GM19468 (cell line): ENCODE measurements at regions not wholly inside any gene's neighbourhood (a gene's known extent, or its start where the extent isn't known, plus 50 kb on each side); places are given as distances from the start of the nearest gene placed in this dataset.
"Not testable (repeated sequence)": the region's sequence is repeated elsewhere in the genome, so short reads cannot be mapped to it uniquely, and the experiment has no call there.

Experiments
- ATAC-seq: cut with Tn5 transposase; IDR thresholded peaks from one replicate; pipeline ENCODE4 v1.9.1; 2021; ENCODE audit warnings: mild to moderate bottlenecking, moderate library complexity, moderate number of reproducible peaks; ENCODE audit not compliant: unreplicated experiment; ENCODE audit errors: extremely low read depth

GRCh38 chr4:174401471-174402130 is 117.9 kb downstream of the CEP44 start:
- ATAC-seq, result no peak

GRCh38 chr4:174400603-174401302 is 117.0 kb downstream of the CEP44 start:
- not testable (repeated sequence) for ATAC-seq

- ATAC-seq, result no peak
Observed at GRCh38 chr4:174398728-174399127, 115.0 kb downstream of the CEP44 start.

GRCh38 chr4:174397366-174398155 is 113.8 kb downstream of the CEP44 start:
- ATAC-seq, result no peak

- no peak for ATAC-seq
Observed at GRCh38 chr4:174396599-174397110, 112.9 kb downstream of the CEP44 start.

GRCh38 chr4:174394915-174395314 is 111.2 kb downstream of the CEP44 start:
- ATAC-seq, result no peak

- ATAC-seq, result no peak
Observed at GRCh38 chr4:174389439-174389838, 105.7 kb downstream of the CEP44 start.

- ATAC-seq, result no peak
Observed at GRCh38 chr4:174388461-174389145, 104.9 kb downstream of the CEP44 start.

- no peak for ATAC-seq
Observed at GRCh38 chr4:174387721-174388120, 104.0 kb downstream of the CEP44 start.

GRCh38 chr4:174387143-174387542 is 103.4 kb downstream of the CEP44 start:
- ATAC-seq, result no peak

- no peak for ATAC-seq
Observed at GRCh38 chr4:174383783-174384182, 100.1 kb downstream of the CEP44 start.

GRCh38 chr4:174382938-174383605 is 99.4 kb downstream of the CEP44 start:
- not testable (repeated sequence) for ATAC-seq
